A549 (cell line): ENCODE measurements at regions not wholly inside any gene's neighbourhood (a gene's known extent, or its start where the extent isn't known, plus 50 kb on each side); places are given as distances from the start of the nearest gene placed in this dataset.

Source experiments
- ATAC-seq, 2 experiments: fragments of 200-7000 bp in 1 of 2; fragments of >200 bp in 1 of 2; cut with Nextera tagmentation in 1 of 2; cut with Tn5 transposase in 1 of 2; 3 replicates each; pipeline versions ENCODE4 v1.8.0 to v1.9.1; 2018 to 2020; ENCODE audit warnings: mild to moderate bottlenecking in 1 of 2, moderate library complexity in 1 of 2
- CTCF ChIA-PET: fragments of 300-600 bp; sonication (Branson Sonifier 250); formaldehyde crosslinking; extraction: SDS; loops from one replicate; lab custom pipeline; 2021; ENCODE audit warnings: antibody characterized with exemption, inconsistent platforms; lab: Yijun Ruan, JAX
- POLR2A ChIA-PET: fragments of 350-600 bp; formaldehyde crosslinking; extraction: SDS; loops from one replicate; lab custom pipeline; 2021; ENCODE audit warnings: antibody characterized with exemption, inconsistent platforms; lab: Yijun Ruan, JAX
- DNase-seq, 2 experiments: peaks; one replicate each; pipeline versions ENCODE4 v3.0.0 to v3.0.0-alpha.2; 2011 to 2016; ENCODE audit warnings: low read depth in 1 of 2, low spot score in 1 of 2
- FAIRE-seq: peaks from 2 replicates; lab custom pipeline; 2011; peaks lifted over from hg19 to GRCh38; lab: Jason Lieb, UNC
- H3K27ac ChIP-seq, 2 experiments: fragments of >200 bp; sonication (Bioruptor Twin); formaldehyde crosslinking; 3 replicates each; pipeline ENCODE4 v1.5.1; 2016 to 2017
- H3K4me1 ChIP-seq: fragments of >200 bp; sonication (Bioruptor Twin); formaldehyde crosslinking; 3 replicates; pipeline ENCODE4 v1.6.1; 2016
- H3K4me2 ChIP-seq: fragments of >200 bp; sonication (Bioruptor Twin); formaldehyde crosslinking; 3 replicates; pipeline ENCODE4 v1.6.1; 2016
- H3K4me3 ChIP-seq: fragments of >200 bp; sonication (Bioruptor Twin); formaldehyde crosslinking; 3 replicates; pipeline ENCODE4 v1.5.1; 2016
- H3K9me3 ChIP-seq: fragments of >200 bp; sonication (Bioruptor Twin); formaldehyde crosslinking; 3 replicates; pipeline ENCODE4 v1.6.1; 2016
- CEBPB ChIP-seq, 2 experiments: fragments of >200 bp in 1 of 2; sonication (Bioruptor Twin) in 1 of 2; formaldehyde crosslinking in 1 of 2; IDR thresholded peaks; 2 replicates each; pipeline ENCODE4 v1.6.1; 2012 to 2016
- CHD4 ChIP-seq: fragments of 200-600 bp; sonication (generic); IDR thresholded peaks from 2 replicates; pipeline ENCODE4 v1.6.1; 2016; ENCODE audit warnings: antibody characterized with exemption, mild to moderate bottlenecking, borderline replicate concordance
- EHF ChIP-seq: fragments of 250-450 bp; sonication (Bioruptor Pico); IDR thresholded peaks from 2 replicates; pipeline ENCODE4 v1.5.0; 2020; ENCODE audit warnings: mild to moderate bottlenecking
- EHMT2 ChIP-seq: fragments of 200-600 bp; sonication (generic); IDR thresholded peaks from 2 replicates; pipeline ENCODE4 v1.6.1; 2016; ENCODE audit warnings: antibody characterized with exemption, low read depth, mild to moderate bottlenecking, moderate library complexity
- ESRRA ChIP-seq: fragments of 150-350 bp; IDR thresholded peaks from 2 replicates; pipeline ENCODE4 v1.6.1; 2014; ENCODE audit warnings: mild to moderate bottlenecking, low read length, borderline replicate concordance
- FOSL2 ChIP-seq, 2 experiments: fragments of 450-650 bp in 1 of 2; fragments of >200 bp in 1 of 2; sonication (Bioruptor Twin) in 1 of 2; formaldehyde crosslinking; IDR thresholded peaks; 2 replicates each; pipeline versions ENCODE4 v1.5.0 to v1.6.1; 2016 to 2020; ENCODE audit warnings: mild to moderate bottlenecking in 1 of 2, moderate library complexity in 1 of 2
- HEYL ChIP-seq: fragments of 250-450 bp; sonication (Bioruptor Pico); IDR thresholded peaks from 2 replicates; pipeline ENCODE4 v1.8.0; 2021; ENCODE audit warnings: mild to moderate bottlenecking, moderate library complexity
- HOXB13 ChIP-seq: fragments of 250-450 bp; sonication (Bioruptor Pico); IDR thresholded peaks from 2 replicates; pipeline ENCODE4 v1.5.0; 2020; ENCODE audit warnings: low read depth, mild to moderate bottlenecking, moderate library complexity
- KDM5A ChIP-seq: fragments of 200-600 bp; sonication (generic); IDR thresholded peaks from 2 replicates; pipeline ENCODE4 v1.6.1; 2016; ENCODE audit warnings: antibody characterized with exemption, mild to moderate bottlenecking
- MAZ ChIP-seq: fragments of 150-350 bp; IDR thresholded peaks from 2 replicates; pipeline ENCODE4 v1.6.1; 2014; ENCODE audit warnings: antibody characterized with exemption, low read depth, low read length, borderline replicate concordance
- RARB ChIP-seq: fragments of 250-450 bp; sonication (Bioruptor Pico); IDR thresholded peaks from 2 replicates; pipeline ENCODE4 v1.8.0; 2021; ENCODE audit warnings: mild to moderate bottlenecking, moderate library complexity
- RCOR1 ChIP-seq: fragments of 150-350 bp; IDR thresholded peaks from 2 replicates; pipeline ENCODE4 v1.6.1; 2014; ENCODE audit warnings: antibody characterized with exemption, low read length, low read depth
- RNF2 ChIP-seq: fragments of 200-600 bp; sonication (generic); IDR thresholded peaks from 2 replicates; pipeline ENCODE4 v1.6.1; 2016; ENCODE audit warnings: low read depth, mild to moderate bottlenecking, antibody characterized with exemption, moderate library complexity, borderline replicate concordance
- SMC3 ChIP-seq: fragments of >200 bp; sonication (Bioruptor Twin); formaldehyde crosslinking; IDR thresholded peaks from 3 replicates; pipeline ENCODE4 v1.6.1; 2018; ENCODE audit warnings: inconsistent platforms
- TFCP2L1 ChIP-seq: fragments of 250-450 bp; sonication (Bioruptor Pico); IDR thresholded peaks from 2 replicates; pipeline ENCODE4 v1.5.0; 2021; ENCODE audit warnings: mild to moderate bottlenecking
- ZNF302 ChIP-seq: fragments of 250-450 bp; sonication (Bioruptor Pico); IDR thresholded peaks from 2 replicates; pipeline ENCODE4 v1.9.0; 2021; ENCODE audit warnings: inconsistent platforms, mild to moderate bottlenecking, moderate library complexity
- WGBS: methylation state at CpG from one replicate; pipeline ENCODE4 v1.1.6; 2017; ENCODE audit errors: missing lambda C conversion rate; 5-methylcytosine and 5-hydroxymethylcytosine counted together
- TF ChIP-seq, protein P1 (sequence below): fragments of >200 bp; sonication (Bioruptor Twin); formaldehyde crosslinking; IDR thresholded peaks from 2 replicates; pipeline ENCODE4 v1.6.1; 2016
- TF ChIP-seq, protein P2 (sequence below): fragments of 150-350 bp; IDR thresholded peaks from 2 replicates; pipeline ENCODE4 v1.6.1; 2014; ENCODE audit warnings: low read depth, mild to moderate bottlenecking, low read length

GRCh38 chr10:78291722-78292121 is 258.1 kb downstream of the RPS24 start:
- H3K9me3 ChIP-seq: no peaks in the 10 kb centered on the region
- WGBS: 78% methylated on average over 2 of the region's 2 CpGs
- FAIRE-seq (no peak), ATAC-seq (no peak)
- CTCF ChIA-PET: interaction anchor here (0.8 to 1.6 kb wide), 2 partner anchors 12 to 79 kb away, joined by 3 to 4 read pairs; no protein-coding TSS in a partner anchor
- no peaks in the 10 kb centered on the region for H3K4me1 ChIP-seq
- TF ChIP-seq CHD4: no peak
- TF ChIP-seq FOSL2 (IDR thresholded peaks at IDR 0.05): no peak
- TF ChIP-seq FOSL2 (CRISPR knock-in tag; IDR thresholded peaks at IDR 0.05): no peak
- TF ChIP-seq EHF (CRISPR knock-in tag): no peak
- TF ChIP-seq MAZ: no peak
- TF ChIP-seq, all 56 proteins: peak for 0
- Histone ChIP-seq H3K4me2 (no peak overlapping the region), H3K4me3 (no peak overlapping the region), H3K27ac (no peak overlapping the region)
- POLR2A ChIA-PET: interaction anchor here (0.7 kb wide), 1 partner anchor 897 kb away, joined by 4 read pairs; no protein-coding TSS in a partner anchor
- DNase-seq: no peak

GRCh38 chr10:78292250-78292981 is 258.8 kb downstream of the RPS24 start:
- no peak for DNase-seq
- CTCF ChIA-PET: interaction anchor here (0.8 to 1.6 kb wide), 6 partner anchors 10 to 313 kb away, joined by 3 to 5 read pairs (median 4); no protein-coding TSS in a partner anchor
- POLR2A ChIA-PET: no interaction called here
- ATAC-seq: no peak
- TF ChIP-seq FOSL2 (IDR thresholded peaks at IDR 0.05) (no peak), FOSL2 (CRISPR knock-in tag; IDR thresholded peaks at IDR 0.05) (no peak), SMC3 (no peak), MAZ (no peak), KDM5A (no peak), TFCP2L1 (CRISPR knock-in tag) (no peak)
- TF ChIP-seq, protein P1, sequence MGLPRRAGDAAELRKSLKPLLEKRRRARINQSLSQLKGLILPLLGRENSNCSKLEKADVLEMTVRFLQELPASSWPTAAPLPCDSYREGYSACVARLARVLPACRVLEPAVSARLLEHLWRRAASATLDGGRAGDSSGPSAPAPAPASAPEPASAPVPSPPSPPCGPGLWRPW: no peak
- TF ChIP-seq, protein P2, sequence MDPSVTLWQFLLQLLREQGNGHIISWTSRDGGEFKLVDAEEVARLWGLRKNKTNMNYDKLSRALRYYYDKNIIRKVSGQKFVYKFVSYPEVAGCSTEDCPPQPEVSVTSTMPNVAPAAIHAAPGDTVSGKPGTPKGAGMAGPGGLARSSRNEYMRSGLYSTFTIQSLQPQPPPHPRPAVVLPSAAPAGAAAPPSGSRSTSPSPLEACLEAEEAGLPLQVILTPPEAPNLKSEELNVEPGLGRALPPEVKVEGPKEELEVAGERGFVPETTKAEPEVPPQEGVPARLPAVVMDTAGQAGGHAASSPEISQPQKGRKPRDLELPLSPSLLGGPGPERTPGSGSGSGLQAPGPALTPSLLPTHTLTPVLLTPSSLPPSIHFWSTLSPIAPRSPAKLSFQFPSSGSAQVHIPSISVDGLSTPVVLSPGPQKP: no peak
- TF ChIP-seq, all 56 proteins: peak for 0
- no peak for FAIRE-seq
- no peaks in the 10 kb centered on the region for H3K4me1 ChIP-seq
- 79% methylated on average over 8 of the region's 10 CpGs for WGBS
- no peak overlapping the region for H3K4me3 ChIP-seq
- H3K4me2 ChIP-seq: no peak overlapping the region
- H3K27ac ChIP-seq: peak overlapping the region in 1 of 2 experiments; percentile 13; a peak in 1 of 6 replicates
- 0 out of 3 replicates have a peak, but pooled peaks cover 4% of the 10 kb centered on the region for H3K9me3 ChIP-seq

DNA sequence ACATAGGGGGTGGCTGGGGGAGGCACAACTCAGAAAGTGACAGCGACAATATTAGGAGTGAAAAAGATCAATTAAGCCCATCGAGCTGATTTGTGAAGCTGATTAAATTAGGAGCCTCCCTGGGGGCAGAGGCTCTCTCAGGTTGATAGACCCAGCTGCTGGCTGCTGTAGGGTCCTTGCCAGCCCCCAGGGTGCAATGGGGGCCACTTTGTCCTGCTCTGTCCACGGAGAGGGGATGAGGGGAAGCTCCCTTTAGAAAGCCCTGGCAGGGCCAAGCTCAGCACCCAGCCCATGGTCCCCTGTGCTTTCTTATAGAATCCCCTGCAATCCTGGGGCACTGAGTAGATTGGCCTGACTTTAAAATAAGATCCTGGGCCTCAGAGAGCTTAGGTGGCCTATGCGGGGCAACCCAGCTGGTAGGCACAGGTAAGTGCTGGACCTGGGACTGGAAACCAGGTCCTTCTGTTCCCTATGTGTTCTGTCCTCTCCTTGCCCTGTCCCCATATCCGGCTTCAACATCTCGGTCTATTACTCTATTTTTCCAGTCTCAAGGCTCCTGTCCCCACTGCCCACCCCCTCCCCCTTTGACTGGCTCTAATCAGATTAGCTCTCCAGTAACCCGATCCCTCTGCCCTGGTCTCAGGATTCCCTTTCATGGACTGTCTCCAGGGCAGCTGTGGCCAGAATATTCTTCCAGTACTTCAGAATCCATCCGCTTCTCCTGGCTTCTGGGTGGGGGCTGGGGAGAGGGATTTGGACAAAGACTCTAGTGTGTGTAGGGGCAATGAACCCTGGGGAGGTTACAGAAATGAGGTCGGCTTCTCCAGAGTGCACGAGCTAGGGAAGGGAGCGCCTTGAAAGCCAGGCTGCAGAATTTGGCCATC is 259.6 kb downstream of the RPS24 start:
- WGBS: 81% methylated on average over 10 of the region's 11 CpGs
- Histone ChIP-seq H3K4me3 (no peak overlapping the region), H3K4me2 (no peak overlapping the region), H3K4me1 (no peaks in the 10 kb centered on the region), H3K9me3 (0 out of 3 replicates have a peak, but pooled peaks cover 4% of the 10 kb centered on the region)
- ChIA-PET CTCF (interaction anchor here (1.1 to 1.5 kb wide), 4 partner anchors 9 to 312 kb away, joined by 3 to 5 read pairs (median 4); no protein-coding TSS in a partner anchor), POLR2A (interaction anchor here (0.6 kb wide), 1 partner anchor 20 kb away, joined by 3 read pairs; no protein-coding TSS in a partner anchor)
- no peak for DNase-seq
- no peak; a peak in 1 of 6 replicates for ATAC-seq
- no peak for FAIRE-seq
- no peak for TF ChIP-seq HEYL (CRISPR knock-in tag)
- no peak for TF ChIP-seq RCOR1
- no peak for TF ChIP-seq HOXB13 (CRISPR knock-in tag)
- no peak for TF ChIP-seq CHD4
- TF ChIP-seq EHMT2: no peak
- TF ChIP-seq RNF2: no peak
- TF ChIP-seq, protein P2: no peak
- TF ChIP-seq ESRRA: no peak
- TF ChIP-seq RARB (CRISPR knock-in tag): no peak
- no peak for TF ChIP-seq ZNF302 (CRISPR knock-in tag)
- TF ChIP-seq CEBPB (IDR thresholded peaks at IDR 0.05): no peak
- no peak for TF ChIP-seq TFCP2L1 (CRISPR knock-in tag)
- TF ChIP-seq, all 56 proteins: peak for 0
- peak overlapping the region in 1 of 2 experiments; percentile 13; a peak in 1 of 6 replicates for H3K27ac ChIP-seq
